H1 (cell line): ENCODE measurements at regions not wholly inside any gene's neighbourhood (a gene's known extent, or its start where the extent isn't known, plus 50 kb on each side); places are given as distances from the start of the nearest gene placed in this dataset.

Source experiments
- CTCF ChIA-PET: fragments of 300-600 bp; sonication (Branson Sonifier 250); formaldehyde crosslinking; loops from one replicate; lab custom pipeline; 2021; ENCODE audit not compliant: partially characterized antibody; lab: Charles Lee
- POLR2A ChIA-PET: fragments of 300-600 bp; sonication (Branson Sonifier 250); formaldehyde crosslinking; loops from one replicate; lab custom pipeline; 2021; ENCODE audit warnings: inconsistent platforms; ENCODE audit not compliant: partially characterized antibody; lab: Charles Lee
- DNase-seq, 2 experiments: peaks; one replicate each; pipeline versions ENCODE4 v3.0.0 to v3.0.0-alpha.2; 2010 to 2022; ENCODE audit warnings: low spot score in 2 of 2, low read depth in 1 of 2, mixed read lengths in 1 of 2
- FAIRE-seq: peaks from 2 replicates; lab custom pipeline; 2011; peaks lifted over from hg19 to GRCh38; lab: Jason Lieb, UNC
- H2AFZ ChIP-seq: 2 replicates; pipeline ENCODE4 v1.8.1; 2012; ENCODE audit warnings: low read length, inconsistent platforms
- H2AK5ac ChIP-seq: 2 replicates; pipeline ENCODE4 v1.6.1; 2013; ENCODE audit warnings: low read depth, low read length
- H2BK120ac ChIP-seq: replicated peaks from 2 replicates; pipeline ENCODE3; 2013; ENCODE audit warnings: low read depth, low read length, inconsistent platforms
- H2BK12ac ChIP-seq: 2 replicates; pipeline ENCODE4 v1.6.1; 2013; ENCODE audit warnings: low read depth, low read length
- H2BK15ac ChIP-seq: 2 replicates; pipeline ENCODE4 v1.6.1; 2013; ENCODE audit warnings: low read length
- H2BK20ac ChIP-seq: 2 replicates; pipeline ENCODE4 v1.6.1; 2013; ENCODE audit warnings: low read length
- H2BK5ac ChIP-seq: 2 replicates; pipeline ENCODE4 v1.6.1; 2013; ENCODE audit warnings: low read depth, low read length
- H3K14ac ChIP-seq: 2 replicates; pipeline ENCODE4 v1.6.1; 2013; ENCODE audit warnings: inconsistent platforms; ENCODE audit not compliant: insufficient read length
- H3K18ac ChIP-seq: 2 replicates; pipeline ENCODE4 v1.6.1; 2013; ENCODE audit warnings: low read length; ENCODE audit errors: extremely low read depth
- H3K23ac ChIP-seq: 2 replicates; pipeline ENCODE4 v1.6.1; 2013; ENCODE audit warnings: inconsistent platforms; ENCODE audit not compliant: insufficient read length
- H3K23me2 ChIP-seq: 2 replicates; pipeline ENCODE4 v1.6.1; 2013; ENCODE audit warnings: low read depth, low read length
- H3K27ac ChIP-seq: 2 replicates; pipeline ENCODE4 v1.6.1; 2011; ENCODE audit warnings: low read depth, low read length, inconsistent platforms
- H3K27me3 ChIP-seq, 4 experiments: replicated peaks in 1 of 4; 1 replicate in 1 of 4; 2 replicates in 3 of 4; pipeline versions ENCODE4 v1.6.1 to v1.8.1; 2011 to 2013; ENCODE audit warnings: low read length in 3 of 4, mild to moderate bottlenecking in 3 of 4, inconsistent platforms in 2 of 4, mixed read lengths in 2 of 4, moderate library complexity in 1 of 4; ENCODE audit not compliant: control insufficient read depth in 3 of 4, insufficient read depth in 3 of 4; ENCODE audit errors: extremely low read depth in 1 of 4
- H3K36me3 ChIP-seq, 4 experiments: 2 replicates each; pipeline versions ENCODE4 v1.6.1 to v1.8.1; 2011 to 2013; ENCODE audit warnings: mild to moderate bottlenecking in 4 of 4, low read length in 3 of 4, moderate library complexity in 2 of 4, control low read depth in 1 of 4, inconsistent platforms in 1 of 4; ENCODE audit not compliant: insufficient read depth in 4 of 4, control insufficient read depth in 2 of 4
- H3K4ac ChIP-seq: replicated peaks from 2 replicates; pipeline ENCODE3; 2013; ENCODE audit warnings: low read length, low read depth, mixed read lengths, inconsistent platforms; ENCODE audit not compliant: insufficient read length
- H3K4me1 ChIP-seq, 4 experiments: replicated peaks in 1 of 4; 1 replicate in 1 of 4; 2 replicates in 3 of 4; pipeline versions ENCODE4 v1.6.1 to v1.8.1; 2011 to 2013; ENCODE audit warnings: low read length in 3 of 4, inconsistent platforms in 2 of 4, mixed read lengths in 1 of 4; ENCODE audit not compliant: insufficient read depth in 4 of 4, control insufficient read depth in 3 of 4
- H3K4me2 ChIP-seq, 2 experiments: 2 replicates each; pipeline versions ENCODE4 v1.6.1 to v1.8.1; 2011 to 2013; ENCODE audit warnings: low read depth in 2 of 2, low read length in 2 of 2, control low read depth in 1 of 2, inconsistent platforms in 1 of 2, mild to moderate bottlenecking in 1 of 2; ENCODE audit not compliant: insufficient read depth in 1 of 2
- H3K4me3 ChIP-seq, 4 experiments: fragments of 200-600, 300-600 bp in 1 of 4; sonication (generic), shearing (Covaris generic), sonication (Bioruptor Twin) in 1 of 4; 2 replicates each; pipeline versions ENCODE4 v1.5.1 to v1.8.1; 2011 to 2016; ENCODE audit warnings: low read length in 4 of 4, low read depth in 3 of 4, control low read depth in 2 of 4, inconsistent platforms in 2 of 4, mild to moderate bottlenecking in 2 of 4, mixed read lengths in 1 of 4, moderate library complexity in 1 of 4; ENCODE audit not compliant: insufficient read depth in 2 of 4; ENCODE audit errors: extremely low read depth in 1 of 4
- H3K56ac ChIP-seq: replicated peaks from 2 replicates; pipeline ENCODE3; 2013; ENCODE audit warnings: low read depth, mild to moderate bottlenecking, mixed read lengths, low read length, inconsistent platforms; ENCODE audit not compliant: insufficient read length
- H3K79me1 ChIP-seq: 2 replicates; pipeline ENCODE4 v1.6.1; 2013; ENCODE audit warnings: low read depth, low read length, control low read depth
- H3K79me2 ChIP-seq, 2 experiments: 2 replicates each; pipeline versions ENCODE4 v1.6.1 to v1.8.1; 2012 to 2013; ENCODE audit warnings: low read length in 2 of 2, mild to moderate bottlenecking in 2 of 2, inconsistent platforms in 1 of 2; ENCODE audit not compliant: insufficient read depth in 2 of 2, control insufficient read depth in 1 of 2
- H3K9ac ChIP-seq, 4 experiments: replicated peaks in 1 of 4; 1 replicate in 1 of 4; 2 replicates in 3 of 4; pipeline versions ENCODE4 v1.6.1 to v1.8.1; 2011 to 2013; ENCODE audit warnings: low read depth in 3 of 4, low read length in 3 of 4, control low read depth in 2 of 4, mild to moderate bottlenecking in 2 of 4, moderate library complexity in 2 of 4, inconsistent platforms in 1 of 4; ENCODE audit errors: extremely low read depth in 1 of 4
- H3K9me3 ChIP-seq, 2 experiments: 2 replicates each; pipeline versions ENCODE4 v1.6.1 to v1.8.1; 2012 to 2013; ENCODE audit warnings: mild to moderate bottlenecking in 2 of 2, moderate library complexity in 2 of 2, control low read depth in 1 of 2, inconsistent platforms in 1 of 2, low read depth in 1 of 2, low read length in 1 of 2, mixed read lengths in 1 of 2; ENCODE audit not compliant: insufficient read depth in 2 of 2
- H4K20me1 ChIP-seq, 2 experiments: replicated peaks in 1 of 2; 2 replicates each; pipeline versions ENCODE3 to v1.8.1; 2011 to 2013; ENCODE audit warnings: inconsistent platforms in 2 of 2, low read length in 2 of 2, mild to moderate bottlenecking in 1 of 2; ENCODE audit not compliant: insufficient read depth in 2 of 2, control insufficient read depth in 1 of 2
- H4K5ac ChIP-seq: 2 replicates; pipeline ENCODE4 v1.6.1; 2013; ENCODE audit warnings: low read length, low read depth, mixed read lengths, inconsistent platforms; ENCODE audit not compliant: insufficient read length
- H4K8ac ChIP-seq: 2 replicates; pipeline ENCODE4 v1.8.0; 2013; ENCODE audit warnings: mild to moderate bottlenecking, moderate library complexity, low read length, inconsistent platforms; ENCODE audit not compliant: insufficient read depth; ENCODE audit errors: extremely low read depth
- H4K91ac ChIP-seq: replicated peaks from 2 replicates; pipeline ENCODE3; 2013; ENCODE audit warnings: low read length, mixed read lengths, inconsistent platforms; ENCODE audit not compliant: insufficient read length
- CHD1 ChIP-seq: IDR thresholded peaks from 2 replicates; pipeline ENCODE4 v1.6.1; 2012; ENCODE audit warnings: low read depth, low read length, improper control_type of control experiment
- EGR1 ChIP-seq: IDR thresholded peaks from 2 replicates; pipeline ENCODE4 v1.6.1; 2011; ENCODE audit warnings: low read depth, low read length, borderline replicate concordance
- HDAC6 ChIP-seq: IDR thresholded peaks from one replicate; pipeline ENCODE4 v1.7.1; 2012; ENCODE audit warnings: low read depth, mild to moderate bottlenecking, inconsistent platforms, low read length, moderate library complexity
- POU5F1 ChIP-seq: IDR thresholded peaks from 2 replicates; pipeline ENCODE4 v1.6.1; 2011; ENCODE audit warnings: low read depth, mild to moderate bottlenecking, low read length, moderate library complexity
- SIRT6 ChIP-seq: IDR thresholded peaks from one replicate; pipeline ENCODE4 v1.7.1; 2012; ENCODE audit warnings: low read length, inconsistent platforms
- TEAD4 ChIP-seq: IDR thresholded peaks from 2 replicates; pipeline ENCODE4 v1.6.1; 2012; ENCODE audit warnings: low read depth, low read length, inconsistent platforms, mixed read lengths
- whole genome bisulfite sequencing, 2 experiments: shearing (Covaris generic) in 1 of 2; methylation state at CpG; one replicate each; pipeline versions ENCODE4 v1.1.6 to v1.1.7; 2013 to 2015; ENCODE audit warnings: low lambda C conversion rate in 2 of 2, mixed read lengths in 2 of 2, inconsistent platforms in 1 of 2, low coverage in 1 of 2, missing lambda C conversion rate in 1 of 2; ENCODE audit not compliant: insufficient replicate concordance in 2 of 2, insufficient coverage in 1 of 2, insufficient read length in 1 of 2; ENCODE audit errors: extremely low coverage in 1 of 2, missing lambda C conversion rate in 1 of 2; 5-methylcytosine and 5-hydroxymethylcytosine counted together

GRCh38 chr13:87941226-87941625, 270.1 kb downstream of the SLITRK5 start:
- no peaks in the 10 kb centered on the region for H3K79me1 ChIP-seq
- CTCF ChIA-PET = no interaction called here
- POLR2A ChIA-PET = no interaction called here
- H3K14ac ChIP-seq = no peak overlapping the region
- no peak overlapping the region for H3K56ac ChIP-seq
- H4K5ac ChIP-seq = no peak overlapping the region
- no peaks in the 10 kb centered on the region for H3K23me2 ChIP-seq
- H4K8ac ChIP-seq = no peak overlapping the region
- DNase-seq = no peak
- no peak overlapping the region for H2AFZ ChIP-seq
- H3K27ac ChIP-seq = no peak overlapping the region
- FAIRE-seq = no peak
- no peak overlapping the region for H3K18ac ChIP-seq
- no peak overlapping the region for H4K91ac ChIP-seq
- no peak overlapping the region for H3K4me3 ChIP-seq
- H3K9me3 ChIP-seq = no peaks in the 10 kb centered on the region
- no peak overlapping the region for H3K9ac ChIP-seq
- no peak overlapping the region for H2BK12ac ChIP-seq
- H3K36me3 ChIP-seq = no peaks in the 10 kb centered on the region
- H3K4ac ChIP-seq = no peak overlapping the region
- H2BK120ac ChIP-seq = no peak overlapping the region
- 83% methylated on average over 3 of the region's 3 CpGs; no CpG with 5 or more reads in 1 of the 2 experiments for WGBS, 2 experiments
- H2BK20ac ChIP-seq = no peak overlapping the region
- no peak overlapping the region for H2BK5ac ChIP-seq
- no peak overlapping the region for H2AK5ac ChIP-seq
- H3K27me3 ChIP-seq = no peaks in the 10 kb centered on the region
- no peaks in the 10 kb centered on the region for H3K79me2 ChIP-seq
- H4K20me1 ChIP-seq = no peaks in the 10 kb centered on the region
- no peak overlapping the region for H3K23ac ChIP-seq
- no peak overlapping the region for H2BK15ac ChIP-seq
- TF ChIP-seq CHD1 (no peak), HDAC6 (no peak), EGR1 (no peak), SIRT6 (no peak), TEAD4 (no peak), POU5F1 (no peak)
- no peaks in the 10 kb centered on the region for H3K4me1 ChIP-seq
- no peak overlapping the region for H3K4me2 ChIP-seq
